ENCODE measurements at regions not wholly inside any gene's neighbourhood (a gene's known extent, or its start where the extent isn't known, plus 50 kb on each side); places are given as distances from the start of the nearest gene placed in this dataset.
"Not testable (repeated sequence)": the region's sequence is repeated elsewhere in the genome, so short reads cannot be mapped to it uniquely, and the experiment has no call there.

GRCh38 chr4:17232566-17233253 is 279.2 kb downstream of the QDPR start (continued):
- TF ChIP-seq USF2 (IDR thresholded peaks at IDR 0.05; ENCODE audit: borderline replicate concordance, low read depth, low read length) (no peak), KDM1A (IDR thresholded peaks at IDR 0.05; ENCODE audit: borderline replicate concordance) (no peak), ZNF384 (IDR thresholded peaks at IDR 0.05; ENCODE audit: borderline replicate concordance, low read depth, low read length) (no peak), SIN3A (IDR thresholded peaks at IDR 0.05; ENCODE audit: low read depth, low read length) (no peak), ATF2 (IDR thresholded peaks at IDR 0.05; ENCODE audit: low read length) (no peak), WRNIP1 (IDR thresholded peaks at IDR 0.05; ENCODE audit: borderline replicate concordance, low read depth, low read length) (no peak), ATF3 (IDR thresholded peaks at IDR 0.05; ENCODE audit: borderline replicate concordance, extremely low read depth, low read depth, low read length) (no peak), E2F8 (IDR thresholded peaks at IDR 0.05; ENCODE audit: low read depth, partially characterized antibody) (no peak), ZSCAN29 (IDR thresholded peaks at IDR 0.05) (no peak), NFYA (IDR thresholded peaks at IDR 0.05; ENCODE audit: borderline replicate concordance, low read depth, low read length) (no peak), BHLHE40 (IDR thresholded peaks at IDR 0.05; ENCODE audit: borderline replicate concordance in 1 of 2, low read depth in 2 of 2, low read length in 1 of 2) (no peak)

GRCh38 chr4:17231880-17232475 is 279.9 kb downstream of the QDPR start:
- H2AFZ ChIP-seq (ENCODE audit: control insufficient read depth, low read depth, low read length); H3K4me2 ChIP-seq (ENCODE audit: control insufficient read depth, insufficient read depth); H3K36me3 ChIP-seq (ENCODE audit: control insufficient read depth in 2 of 2, insufficient read depth in 2 of 2, low read length in 1 of 2); H3K27ac ChIP-seq (ENCODE audit: control insufficient read depth, insufficient read depth); H3K79me2 ChIP-seq (ENCODE audit: control insufficient read depth, insufficient read depth, low read length); POLR2A ChIA-PET; FAIRE-seq; RAD21 ChIA-PET (ENCODE audit: unreplicated experiment); CTCF ChIA-PET; DNase-seq (ENCODE audit: low read depth, low spot score); ATAC-seq; H3K4me3 ChIP-seq; intact Hi-C loops (cut with micrococcal nuclease; ENCODE audit: unreplicated experiment); H3K4me1 ChIP-seq (ENCODE audit: control insufficient read depth, insufficient read depth, low read length); H3K9me3 ChIP-seq (replicated peaks; ENCODE audit: control insufficient read depth, insufficient read depth, low read length); in situ Hi-C loops (cut with MboI); H3K9ac ChIP-seq (ENCODE audit: control insufficient read depth, insufficient read depth, low read length); H4K20me1 ChIP-seq (ENCODE audit: control insufficient read depth, insufficient read depth); BruUV-seq (replicated peaks); H3K27me3 ChIP-seq (replicated peaks in 1 of 2; ENCODE audit: control insufficient read depth in 2 of 2, insufficient read depth in 2 of 2, low read length in 1 of 2): not testable (repeated sequence)
- SMC1A ChIA-PET (ENCODE audit: uncharacterized antibody, unreplicated experiment): interaction anchor here (0.6 to 1.0 kb wide), 2 partner anchors 10 to 18 kb away, joined by 3 read pairs; no protein-coding TSS in a partner anchor
- 26% methylated on average over 9 of the region's 9 CpGs for WGBS (ENCODE audit: insufficient coverage, insufficient replicate concordance, low lambda C conversion rate, missing lambda C conversion rate)
